ENCODE measurements at regions not wholly inside any gene's neighbourhood (a gene's known extent, or its start where the extent isn't known, plus 50 kb on each side); places are given as distances from the start of the nearest gene placed in this dataset.

DNA sequence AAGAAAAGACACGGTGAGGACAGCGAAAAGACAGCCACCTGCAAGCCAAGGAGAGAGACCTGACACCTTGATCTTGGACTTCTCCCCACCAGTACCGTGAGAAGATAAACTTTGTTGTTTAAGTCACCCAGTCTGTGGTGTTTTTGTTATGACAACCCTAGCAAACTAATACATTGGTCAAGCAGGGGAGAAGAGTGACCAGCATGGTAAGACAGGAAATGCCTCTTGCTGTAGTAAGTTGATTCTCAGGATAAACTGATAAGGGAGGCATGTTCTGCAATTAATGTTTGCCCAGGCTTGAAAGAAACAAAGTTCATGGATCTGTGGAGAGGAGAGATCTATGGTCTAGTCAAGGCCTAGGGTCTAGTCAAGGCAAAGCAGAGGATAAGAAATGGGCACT lies 801.2 kb downstream of the MAT2B start:
- H2AFZ ChIP-seq (ENCODE audit: low read depth, low read length) = no peak overlapping the region
- no peaks in the 10 kb centered on the region for H3K79me2 ChIP-seq (ENCODE audit: control insufficient read depth, insufficient read depth, low read length)
- no peaks in the 10 kb centered on the region for H4K20me1 ChIP-seq (replicated peaks; ENCODE audit: control insufficient read depth, extremely low read depth, insufficient read depth, low read length)
- H3K27ac ChIP-seq (ENCODE audit: insufficient read depth, low read depth, low read length) = no peak overlapping the region
- no peaks in the 10 kb centered on the region for H3K27me3 ChIP-seq (ENCODE audit: control insufficient read depth in 2 of 2, insufficient read depth in 2 of 2, low read length in 2 of 2)
- FAIRE-seq (peak; percentile 4), DNase-seq (ENCODE audit: low read depth, low spot score) (peak; percentile 28)
- H3K36me3 ChIP-seq (ENCODE audit: control insufficient read depth in 2 of 2, extremely low read depth in 1 of 2, insufficient read depth in 2 of 2, low read length in 2 of 2) = no peaks in the 10 kb centered on the region
- no peaks in the 10 kb centered on the region for H3K9me3 ChIP-seq (replicated peaks; ENCODE audit: control insufficient read depth, insufficient read depth, low read length)
- dilution Hi-C loops (cut with MboI; ENCODE audit: extremely low pct_ligation_motif_present, low sequenced_read_pairs) = no loop called here
- CTCF ChIA-PET = no interaction called here
- intact Hi-C loops (cut with micrococcal nuclease) = no loop called here
- POLR2A ChIA-PET = no interaction called here
- peaks cover 2% of the 10 kb centered on the region for H3K4me1 ChIP-seq (ENCODE audit: control insufficient read depth, extremely low read depth, insufficient read depth, low read length)
- no peak overlapping the region for H3K4me2 ChIP-seq (ENCODE audit: insufficient read depth, low read length)
- H3K9me1 ChIP-seq (replicated peaks; ENCODE audit: control insufficient read depth, extremely low read depth, insufficient read depth, low read length) = no peaks in the 10 kb centered on the region
- no peak overlapping the region for H3K4me3 ChIP-seq (replicated peaks in 1 of 3; ENCODE audit: insufficient read depth in 1 of 3, low read depth in 1 of 3, low read length in 3 of 3)
- H3K9ac ChIP-seq (replicated peaks; ENCODE audit: extremely low read depth, insufficient read depth, low read length) = no peak overlapping the region
- BruUV-seq (replicated peaks) = no TSS peak
- no peak for TF ChIP-seq JUN (IDR thresholded peaks at IDR 0.05; ENCODE audit: borderline replicate concordance, insufficient read depth, insufficient read length, low read depth)
- TF ChIP-seq EZH2 (IDR thresholded peaks at IDR 0.05; ENCODE audit: borderline replicate concordance, low read depth, low read length, severe bottlenecking) = no peak
- TF ChIP-seq POLR2A (IDR thresholded peaks at IDR 0.05; ENCODE audit: low read depth, low read length) = no peak
- TF ChIP-seq, protein P1, sequence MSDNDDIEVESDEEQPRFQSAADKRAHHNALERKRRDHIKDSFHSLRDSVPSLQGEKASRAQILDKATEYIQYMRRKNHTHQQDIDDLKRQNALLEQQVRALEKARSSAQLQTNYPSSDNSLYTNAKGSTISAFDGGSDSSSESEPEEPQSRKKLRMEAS (IDR thresholded peaks at IDR 0.05; ENCODE audit: insufficient read depth, insufficient read length) = no peak
- TF ChIP-seq GATA2 (IDR thresholded peaks at IDR 0.05; ENCODE audit: insufficient read depth, insufficient read length, low read depth, low read length) = peak; percentile 83

DNA sequence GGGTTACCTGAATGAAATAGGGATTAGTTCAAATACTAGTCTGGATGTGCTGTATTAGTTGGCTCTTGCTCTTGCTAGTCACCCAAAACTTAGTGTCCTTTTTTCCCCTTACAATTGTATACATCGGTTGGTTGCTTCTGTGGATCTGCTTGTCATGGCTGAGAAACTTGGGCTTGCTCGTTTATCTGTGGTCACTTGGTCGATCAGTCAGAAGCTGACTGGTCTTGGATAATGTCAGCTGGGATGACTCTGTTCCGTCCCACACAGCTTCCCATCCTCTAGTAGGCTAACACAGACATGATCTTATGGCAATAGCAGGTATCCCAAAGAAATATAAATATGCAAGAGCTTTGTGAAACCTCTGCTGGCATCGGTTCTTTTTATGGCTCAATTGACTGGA lies 807.4 kb downstream of the MAT2B start:
- H3K79me2 ChIP-seq (ENCODE audit: control insufficient read depth, insufficient read depth, low read length) = no peaks in the 10 kb centered on the region
- TF ChIP-seq POLR2AphosphoS5 (IDR thresholded peaks at IDR 0.05; ENCODE audit: insufficient read depth, low read depth, low read length) = no peak
- no peak overlapping the region for H3K27ac ChIP-seq (ENCODE audit: insufficient read depth, low read depth, low read length)
- no peaks in the 10 kb centered on the region for H4K20me1 ChIP-seq (replicated peaks; ENCODE audit: control insufficient read depth, extremely low read depth, insufficient read depth, low read length)
- no peak overlapping the region for H3K4me3 ChIP-seq (replicated peaks in 1 of 3; ENCODE audit: insufficient read depth in 1 of 3, low read depth in 1 of 3, low read length in 3 of 3)
- H3K9me3 ChIP-seq (replicated peaks; ENCODE audit: control insufficient read depth, insufficient read depth, low read length) = no peaks in the 10 kb centered on the region
- FAIRE-seq = no peak
- no peak for DNase-seq (ENCODE audit: low read depth, low spot score)
- CTCF ChIA-PET = interaction anchor here (1.6 kb wide), 1 partner anchor 34 kb away, joined by 4 read pairs; no protein-coding TSS in a partner anchor
- dilution Hi-C loops (cut with MboI; ENCODE audit: extremely low pct_ligation_motif_present, low sequenced_read_pairs) = no loop called here
- POLR2A ChIA-PET = no interaction called here
- no peaks in the 10 kb centered on the region for H3K36me3 ChIP-seq (ENCODE audit: control insufficient read depth in 2 of 2, extremely low read depth in 1 of 2, insufficient read depth in 2 of 2, low read length in 2 of 2)
- no TSS peak for BruUV-seq (replicated peaks)
- no peaks in the 10 kb centered on the region for H3K4me1 ChIP-seq (ENCODE audit: control insufficient read depth, extremely low read depth, insufficient read depth, low read length)
- no peak overlapping the region for H3K4me2 ChIP-seq (ENCODE audit: insufficient read depth, low read length)
- H3K9ac ChIP-seq (replicated peaks; ENCODE audit: extremely low read depth, insufficient read depth, low read length) = no peak overlapping the region
- intact Hi-C loops (cut with micrococcal nuclease) = no loop called here
- no peaks in the 10 kb centered on the region for H3K9me1 ChIP-seq (replicated peaks; ENCODE audit: control insufficient read depth, extremely low read depth, insufficient read depth, low read length)
- H2AFZ ChIP-seq (ENCODE audit: low read depth, low read length) = no peak overlapping the region
- no peaks in the 10 kb centered on the region for H3K27me3 ChIP-seq (ENCODE audit: control insufficient read depth in 2 of 2, insufficient read depth in 2 of 2, low read length in 2 of 2)

Data from endothelial cell of umbilical vein (primary cell).